ENCODE measurements at regions not wholly inside any gene's neighbourhood (a gene's known extent, or its start where the extent isn't known, plus 50 kb on each side); places are given as distances from the start of the nearest gene placed in this dataset.

DNA sequence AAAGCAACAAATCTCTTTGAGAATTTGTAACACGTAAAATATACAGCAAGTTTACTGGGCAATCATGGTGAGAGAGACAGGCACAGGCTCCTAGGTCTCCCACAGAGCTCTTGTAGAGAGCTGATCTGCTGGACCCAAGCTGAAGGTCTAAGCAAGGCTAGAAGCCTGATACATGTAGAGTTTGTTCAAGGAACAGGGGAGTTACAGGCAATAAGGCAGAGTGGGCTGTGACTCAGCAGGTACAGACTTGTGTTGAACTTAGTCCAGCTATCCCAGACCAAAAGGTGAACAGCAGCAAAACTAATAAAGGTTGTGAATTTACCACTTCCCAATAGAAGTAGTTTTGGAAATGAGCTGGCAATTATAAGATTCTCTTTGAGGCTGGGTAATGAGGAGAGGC, 273.6 kb downstream of the GRIN2B start:
- DNase-seq (ENCODE audit: extremely low read depth in 1 of 11, low read depth in 9 of 11, low spot score in 4 of 11) = no peak

DNA sequence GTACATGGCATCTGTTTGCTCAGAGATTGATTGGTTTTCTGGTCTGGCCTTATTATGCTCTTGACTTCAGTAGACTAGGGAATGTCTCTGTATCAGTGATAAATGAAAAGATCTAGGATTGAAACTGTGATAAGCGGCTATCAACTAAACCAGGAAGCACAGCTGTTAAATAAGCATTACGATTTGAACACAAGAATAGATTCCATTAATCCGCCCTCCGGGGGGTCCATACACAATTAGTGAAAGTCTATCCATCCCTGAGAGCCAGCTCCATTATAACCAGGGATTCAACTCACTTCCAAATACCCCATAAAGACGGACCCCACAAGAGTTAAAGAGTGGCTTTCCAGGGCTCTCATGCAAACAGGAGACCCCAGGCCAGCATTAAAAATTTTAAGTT, 279.0 kb downstream of the GRIN2B start:
- DNase-seq (ENCODE audit: extremely low read depth in 1 of 11, low read depth in 9 of 11, low spot score in 4 of 11) = no peak

DNA sequence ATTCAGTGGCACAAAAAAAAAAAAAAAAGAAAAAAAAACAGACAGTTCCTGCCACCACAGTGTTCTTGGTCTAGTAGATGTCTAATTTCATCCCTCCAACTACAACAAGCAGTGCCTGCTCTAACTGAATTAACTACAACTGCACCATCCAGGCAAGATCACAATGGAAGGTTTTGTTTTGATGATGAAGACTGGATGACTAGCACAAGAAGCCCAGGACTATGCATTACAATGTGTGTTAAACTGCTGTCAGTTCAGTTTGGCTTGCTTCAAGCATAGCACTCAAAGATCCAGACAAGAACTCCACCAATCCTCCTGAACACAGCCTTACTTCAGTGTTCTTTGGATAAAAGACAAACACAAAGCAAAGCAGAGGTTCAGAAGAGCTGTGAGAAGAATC, 279.9 kb downstream of the GRIN2B start:
- no peak for DNase-seq (ENCODE audit: extremely low read depth in 1 of 11, low read depth in 9 of 11, low spot score in 4 of 11)

DNA sequence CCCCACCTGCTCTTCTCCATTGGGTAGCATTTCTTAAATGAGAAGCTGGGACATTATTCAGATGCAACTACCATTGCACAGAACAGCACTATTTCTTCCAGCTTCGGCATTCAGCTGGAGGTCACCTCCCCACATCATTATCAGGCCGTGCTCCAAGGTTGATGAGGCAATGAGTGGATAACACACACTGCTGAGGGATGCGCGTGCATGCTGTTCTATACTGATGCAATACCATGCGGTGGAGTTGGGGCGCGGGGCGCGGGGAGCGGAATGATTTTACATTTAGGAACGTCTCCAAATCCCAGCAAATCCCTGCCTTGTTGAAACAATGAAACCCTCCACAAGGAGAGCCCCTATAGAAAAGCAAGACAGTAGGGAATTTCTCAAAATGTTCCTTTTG, 283.4 kb downstream of the GRIN2B start:
- DNase-seq (ENCODE audit: extremely low read depth in 1 of 11, low read depth in 9 of 11, low spot score in 4 of 11) = no peak

DNA sequence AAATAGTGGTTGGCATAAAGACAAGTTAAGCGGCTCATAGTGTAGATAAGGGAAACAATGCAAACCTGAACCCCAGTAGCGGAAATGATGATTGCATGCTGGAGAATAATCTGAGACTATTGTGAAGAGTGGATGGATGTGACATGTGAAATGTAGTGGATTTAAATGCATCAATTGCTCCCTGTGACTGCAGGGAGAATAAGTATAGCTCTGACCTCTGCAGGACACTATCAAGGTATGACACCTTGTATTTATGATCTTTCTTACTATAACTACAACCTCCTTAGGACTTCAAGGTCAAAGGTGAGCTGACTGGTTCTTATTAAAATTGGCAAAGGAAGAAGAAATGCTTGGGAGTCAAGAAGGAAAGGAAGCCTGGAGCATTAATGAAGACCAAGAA, 285.6 kb downstream of the GRIN2B start:
- DNase-seq (ENCODE audit: extremely low read depth in 1 of 11, low read depth in 9 of 11, low spot score in 4 of 11) = no peak

DNA sequence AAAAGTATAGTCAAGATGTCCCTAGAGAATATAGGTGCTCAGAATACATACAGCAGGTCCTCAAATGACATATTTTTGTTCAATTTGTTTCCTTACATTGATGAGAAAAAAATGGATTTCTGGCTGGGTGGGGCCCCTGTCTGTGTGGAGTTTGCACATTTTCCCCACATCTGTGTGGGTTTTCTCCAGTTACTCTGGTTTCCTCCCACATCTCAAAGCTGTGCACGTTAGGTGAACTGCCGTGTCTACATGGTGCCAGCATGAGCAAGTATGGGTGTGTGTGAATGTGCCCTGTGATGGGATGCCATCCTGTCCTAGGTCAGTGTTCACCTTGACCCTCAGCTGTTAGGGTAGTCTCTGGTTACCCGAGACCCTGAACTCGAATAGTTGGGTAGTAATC, 289.1 kb downstream of the GRIN2B start:
- DNase-seq (ENCODE audit: extremely low read depth in 1 of 11, low read depth in 9 of 11, low spot score in 4 of 11) = no peak

DNA sequence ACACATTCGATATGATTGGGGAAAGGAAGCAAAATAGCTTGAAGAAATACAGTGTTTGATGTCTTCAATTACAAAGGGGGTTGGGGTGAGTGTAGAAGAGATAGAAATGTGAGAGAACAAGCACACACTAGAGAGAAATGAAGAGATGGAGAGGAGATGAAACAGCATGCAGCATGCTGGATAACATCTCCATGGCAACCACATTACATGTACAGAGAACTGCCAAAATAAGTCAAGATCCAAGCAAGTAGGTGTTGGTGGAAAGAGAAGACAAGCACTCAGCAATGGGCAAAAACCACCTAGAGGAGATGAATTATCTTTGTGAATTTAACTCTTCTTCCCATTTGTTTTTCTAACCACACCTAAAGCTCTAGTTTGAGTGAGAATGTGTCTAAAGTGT, 289.8 kb downstream of the GRIN2B start:
- DNase-seq (ENCODE audit: extremely low read depth in 1 of 11, low read depth in 9 of 11, low spot score in 4 of 11) = no peak

DNA sequence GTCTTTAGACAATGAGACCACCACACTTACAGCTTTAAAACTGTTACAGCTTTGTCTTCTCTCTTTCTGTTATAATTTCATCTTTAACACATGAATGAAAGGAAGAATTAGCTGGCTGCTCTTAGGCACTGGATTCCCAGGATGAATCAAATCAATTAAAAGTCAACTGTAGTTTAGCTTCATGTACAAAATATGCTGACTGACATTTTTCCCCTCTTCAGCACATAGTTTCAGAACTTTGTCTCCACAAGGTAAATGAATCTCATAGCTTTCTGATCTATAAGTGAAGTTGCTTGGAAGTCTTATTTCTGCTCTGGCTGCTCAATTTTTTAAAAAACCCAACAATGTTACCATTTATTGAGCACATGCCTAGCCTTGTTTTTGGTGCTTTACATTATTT, 293.8 kb downstream of the GRIN2B start:
- no peak for DNase-seq (ENCODE audit: extremely low read depth in 1 of 11, low read depth in 9 of 11, low spot score in 4 of 11)

DNA sequence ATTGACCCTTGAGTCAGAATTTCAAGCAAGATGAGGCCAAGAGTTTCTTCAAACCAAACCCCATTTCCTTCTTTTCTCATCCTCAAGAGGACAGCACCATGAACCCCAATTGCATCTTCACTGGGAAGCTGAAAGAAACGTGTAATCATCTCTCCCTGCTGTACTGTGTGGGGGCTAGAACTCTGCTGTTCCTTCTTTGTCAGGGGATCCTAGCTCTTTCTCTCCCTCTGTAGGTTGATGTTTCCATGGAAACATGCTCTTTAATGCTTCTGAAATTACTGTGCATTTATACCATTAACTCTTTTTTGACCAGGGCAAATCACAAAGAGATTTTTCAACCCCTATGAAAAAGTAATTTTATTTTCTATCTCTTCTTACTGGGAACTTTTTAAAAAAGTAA, 295.1 kb downstream of the GRIN2B start:
- no peak for DNase-seq (ENCODE audit: extremely low read depth in 1 of 11, low read depth in 9 of 11, low spot score in 4 of 11)

DNA sequence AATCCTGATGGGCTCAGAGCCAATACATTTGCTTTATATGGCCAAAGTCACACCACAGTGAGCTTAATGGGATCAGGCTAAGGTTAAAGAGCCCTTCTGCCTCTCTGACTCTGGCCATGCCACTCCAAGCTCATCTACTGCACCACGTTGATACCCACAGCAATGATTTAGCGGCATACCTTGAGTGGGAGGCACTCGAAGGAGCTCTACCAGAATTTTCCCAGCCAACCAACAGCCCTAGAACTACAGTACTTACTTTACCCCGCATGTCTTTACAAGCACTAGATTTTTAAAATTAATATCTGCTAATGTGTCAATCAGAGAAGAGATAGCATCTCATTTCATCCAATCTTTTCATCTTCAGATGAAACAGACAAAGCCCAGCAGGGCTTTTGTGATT, 300.5 kb downstream of the GRIN2B start:
- no peak for DNase-seq (ENCODE audit: extremely low read depth in 1 of 11, low read depth in 9 of 11, low spot score in 4 of 11)

DNA sequence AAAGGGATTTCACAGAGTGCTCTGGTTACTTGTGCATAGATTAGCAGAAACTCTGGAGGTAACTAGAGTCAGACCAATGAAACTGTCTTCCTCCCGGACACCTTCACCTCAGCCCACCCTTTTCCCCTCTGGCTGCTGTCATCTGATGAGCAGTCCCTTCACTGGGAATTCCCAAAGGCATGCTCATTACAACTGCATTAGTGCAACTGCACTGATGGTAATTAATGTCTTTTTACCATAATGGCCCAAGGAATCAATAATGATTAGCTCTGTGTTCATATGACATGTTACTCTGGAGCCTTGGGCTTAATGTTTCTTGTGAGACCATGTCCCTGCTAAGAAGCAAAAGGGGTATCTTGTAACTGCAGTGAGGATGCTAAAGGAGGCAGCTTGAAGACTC, 304.5 kb downstream of the GRIN2B start:
- no peak for DNase-seq (ENCODE audit: extremely low read depth in 1 of 11, low read depth in 9 of 11, low spot score in 4 of 11)

DNA sequence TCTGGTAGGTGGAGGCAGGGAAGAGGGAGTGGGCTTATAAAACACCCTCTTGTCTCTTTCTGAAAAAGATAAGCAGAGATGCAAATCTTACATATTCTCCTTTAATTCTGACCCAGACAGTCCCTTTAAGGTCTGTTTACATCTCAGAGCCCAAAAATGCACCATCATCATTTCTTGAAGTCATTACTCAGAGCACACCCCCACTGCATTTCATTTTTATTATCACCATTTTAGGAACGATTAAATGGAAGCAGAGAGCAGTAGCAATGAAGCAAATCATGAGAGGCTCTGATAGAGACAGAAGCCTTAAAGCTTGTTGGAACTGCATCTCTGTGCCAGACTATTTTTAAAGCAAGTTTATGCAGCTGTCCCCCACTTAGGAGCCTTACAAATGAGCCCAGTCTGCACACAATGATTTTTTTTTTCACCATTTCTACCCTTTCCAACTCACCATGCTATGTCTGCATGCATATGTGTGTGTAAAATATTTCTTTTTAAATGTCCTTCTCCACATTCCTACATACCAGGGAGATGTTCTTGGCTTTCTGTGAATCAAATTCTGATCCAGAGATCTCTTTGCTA, 311.0 kb downstream of the GRIN2B start:
- DNase-seq (ENCODE audit: extremely low read depth in 1 of 11, low read depth in 9 of 11, low spot score in 4 of 11) = no peak

DNA sequence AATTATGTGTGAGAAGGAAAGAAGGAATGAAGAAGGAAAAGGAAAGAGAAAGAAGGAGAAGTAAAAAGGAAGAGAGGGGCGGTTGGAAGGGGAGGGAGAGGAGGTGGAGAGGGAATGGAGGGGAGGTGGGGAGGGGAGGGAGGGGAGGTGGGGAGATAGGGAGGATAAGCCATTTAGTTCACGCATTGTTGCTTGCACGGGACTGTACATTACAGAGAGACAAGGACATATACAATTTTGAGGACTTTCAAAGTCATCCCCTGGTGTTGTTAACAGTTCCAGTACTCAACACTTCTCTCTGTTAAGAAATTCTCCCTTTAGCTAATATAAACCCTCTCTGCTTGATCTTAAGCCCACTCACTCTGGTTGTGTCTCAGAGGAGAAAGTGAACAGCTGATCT, 312.5 kb downstream of the GRIN2B start:
- no peak for DNase-seq (ENCODE audit: extremely low read depth in 1 of 11, low read depth in 9 of 11, low spot score in 4 of 11)

DNA sequence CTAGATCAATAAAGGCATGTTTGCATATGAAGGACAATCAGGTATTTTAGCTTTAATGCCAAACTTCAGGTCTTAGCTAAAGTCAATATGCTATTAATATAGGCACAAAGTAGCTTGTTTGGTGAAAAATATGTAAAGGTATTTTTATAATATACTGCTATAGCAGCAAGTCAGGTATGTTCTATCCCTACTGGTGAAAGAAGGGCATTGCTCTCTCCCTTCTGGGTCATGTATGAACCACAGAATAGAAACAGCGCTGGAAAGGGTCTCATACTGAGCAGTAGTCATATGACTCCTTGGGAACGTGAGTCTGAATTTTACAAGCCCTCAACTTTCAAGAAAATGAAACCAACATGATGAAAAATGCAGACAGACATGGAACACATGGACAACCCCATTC, 314.6 kb downstream of the GRIN2B start:
- no peak for DNase-seq (ENCODE audit: extremely low read depth in 1 of 11, low read depth in 9 of 11, low spot score in 4 of 11)

DNA sequence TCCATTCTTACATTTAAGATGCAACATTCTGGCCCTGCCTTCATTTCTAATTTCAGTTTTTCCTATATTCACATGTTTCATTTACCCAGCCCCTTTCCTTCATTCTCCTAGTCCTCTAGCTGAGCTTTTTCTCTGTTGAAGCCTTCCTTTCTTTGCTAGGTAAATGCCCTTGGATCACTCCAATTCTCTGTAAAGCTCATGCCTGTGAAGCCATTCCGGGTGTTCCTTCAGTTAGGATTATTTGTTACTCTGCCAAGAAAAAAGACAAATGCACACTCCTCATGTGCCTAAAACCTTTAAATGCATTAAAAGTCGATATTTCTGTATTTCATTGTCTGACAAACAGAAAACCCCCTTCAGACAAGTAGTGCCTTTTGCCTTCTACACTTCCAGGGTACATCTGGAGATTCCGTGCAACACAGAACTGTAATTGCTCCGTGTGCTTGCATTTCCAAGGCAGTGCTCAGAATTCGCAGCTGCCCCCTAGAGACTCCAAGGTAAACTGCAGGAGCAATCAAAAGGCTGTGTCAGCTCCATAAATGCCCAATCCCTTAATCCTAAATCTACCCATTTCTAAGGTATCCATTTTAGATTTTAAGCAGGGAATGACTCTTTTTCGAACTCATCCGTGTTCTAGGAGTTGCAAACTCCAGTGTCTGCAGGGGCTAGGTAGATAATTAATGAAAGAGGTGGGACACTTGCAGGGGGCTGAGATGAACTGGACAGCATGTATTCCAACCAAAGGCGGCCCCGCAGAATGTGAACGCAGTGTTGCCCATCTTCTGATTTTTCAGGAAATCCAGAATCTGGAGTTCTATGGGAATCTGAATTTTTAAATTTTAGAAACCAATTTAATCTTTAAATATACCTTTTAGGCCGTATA, 320.2 kb downstream of the GRIN2B start:
- DNase-seq (ENCODE audit: extremely low read depth in 1 of 11, low read depth in 9 of 11, low spot score in 4 of 11) = peak; percentile 8 to 56 (median 33)

DNA sequence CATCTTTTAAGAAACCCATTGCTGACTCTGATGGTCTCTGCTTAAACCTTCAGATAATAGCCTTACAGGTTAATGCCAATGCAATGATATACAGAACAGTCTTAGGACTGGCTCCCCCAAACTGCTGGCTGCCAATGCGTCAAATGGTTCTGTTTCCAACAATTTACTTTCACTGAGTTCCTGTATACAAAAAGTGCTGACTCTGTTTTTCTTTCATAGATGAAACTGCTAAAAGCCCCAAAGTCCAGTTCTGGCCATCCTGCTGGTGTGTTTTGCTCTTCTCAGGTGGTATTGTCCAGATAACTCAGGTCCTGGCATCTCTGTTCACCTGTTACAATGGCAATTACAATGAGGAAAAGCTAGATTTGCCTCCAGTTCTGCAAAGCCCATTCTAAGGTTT, 326.9 kb downstream of the GRIN2B start:
- no peak for DNase-seq (ENCODE audit: extremely low read depth in 1 of 11, low read depth in 9 of 11, low spot score in 4 of 11)

DNA sequence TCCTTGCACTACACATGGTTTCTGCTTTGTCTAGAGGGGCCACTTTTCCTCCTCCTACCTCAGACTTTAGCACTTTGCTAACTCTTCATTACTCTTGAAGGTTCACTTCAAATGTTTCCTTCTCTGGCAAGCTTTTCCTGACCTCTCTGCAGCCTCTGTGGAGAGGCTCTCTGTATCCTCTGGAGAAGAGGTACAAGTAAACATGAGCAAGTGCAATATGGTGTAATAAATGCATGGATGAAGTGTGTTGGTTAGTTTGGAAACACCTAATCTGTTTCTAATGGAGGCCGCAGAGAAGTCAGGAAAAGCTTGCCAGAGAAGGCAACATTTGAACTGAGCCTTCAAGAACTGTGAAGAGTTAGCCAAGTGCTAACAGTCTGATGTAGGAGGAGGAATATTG, 329.3 kb downstream of the GRIN2B start:
- DNase-seq (ENCODE audit: extremely low read depth in 1 of 11, low read depth in 9 of 11, low spot score in 4 of 11) = no peak

DNA sequence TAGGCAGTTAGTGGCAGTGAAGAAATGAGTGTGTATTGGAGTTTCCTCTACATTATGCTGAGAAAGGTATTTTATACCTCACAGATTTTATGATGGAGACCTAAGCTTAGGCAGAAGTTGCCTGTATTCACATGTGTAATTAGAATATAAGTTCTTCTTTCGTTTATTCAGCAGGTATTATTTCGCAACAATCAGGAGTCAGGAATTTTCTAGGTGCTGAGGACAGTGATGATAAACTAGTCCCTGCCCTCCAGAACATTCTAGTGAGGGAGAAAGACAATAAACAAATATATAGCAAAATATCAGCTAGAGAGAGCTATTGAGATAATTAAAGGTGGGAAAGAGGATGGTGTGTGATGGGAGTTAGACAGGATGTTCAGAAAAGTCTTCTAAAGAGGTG, 345.7 kb downstream of the GRIN2B start:
- DNase-seq (ENCODE audit: extremely low read depth in 1 of 11, low read depth in 9 of 11, low spot score in 4 of 11) = no peak

DNA sequence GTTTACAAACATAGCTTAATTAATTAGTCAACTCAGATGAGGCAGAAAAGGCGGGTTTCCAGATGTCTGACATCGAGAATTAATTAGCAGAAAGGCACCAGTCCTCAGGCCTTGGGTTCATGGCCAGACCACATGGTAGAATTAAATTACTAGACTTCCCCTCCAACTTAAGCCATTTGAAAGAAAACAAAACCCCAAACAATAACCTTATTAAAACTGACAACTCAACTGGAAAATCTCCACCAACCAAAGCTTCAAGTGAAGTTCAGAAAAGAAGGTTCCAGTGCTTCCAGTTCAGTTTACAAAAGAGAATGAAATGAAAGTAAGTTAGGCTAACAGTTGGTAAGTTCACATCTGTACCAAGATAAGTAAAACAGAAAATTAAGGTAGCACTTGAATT, 349.5 kb downstream of the GRIN2B start:
- DNase-seq (ENCODE audit: extremely low read depth in 1 of 11, low read depth in 9 of 11, low spot score in 4 of 11) = no peak

DNA sequence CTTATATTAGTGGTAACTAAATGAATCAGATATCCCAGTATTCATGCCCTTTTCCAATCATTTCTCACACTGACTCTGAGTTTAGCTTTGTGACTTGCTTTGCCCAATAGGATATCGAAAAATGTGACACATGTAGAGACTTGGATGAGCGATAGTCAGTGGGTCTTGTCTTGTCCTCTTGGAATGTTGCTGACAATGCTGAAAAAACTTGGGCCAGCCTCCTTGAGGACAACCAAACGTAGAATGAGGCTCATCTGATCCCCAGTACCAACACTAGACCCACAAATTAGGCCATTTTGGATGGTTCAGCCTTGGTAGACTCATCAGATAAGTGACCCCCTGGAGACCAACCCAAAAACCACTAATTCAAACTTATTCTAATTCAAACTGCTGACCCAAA, 351.0 kb downstream of the GRIN2B start:
- DNase-seq (ENCODE audit: extremely low read depth in 1 of 11, low read depth in 9 of 11, low spot score in 4 of 11) = no peak

DNA sequence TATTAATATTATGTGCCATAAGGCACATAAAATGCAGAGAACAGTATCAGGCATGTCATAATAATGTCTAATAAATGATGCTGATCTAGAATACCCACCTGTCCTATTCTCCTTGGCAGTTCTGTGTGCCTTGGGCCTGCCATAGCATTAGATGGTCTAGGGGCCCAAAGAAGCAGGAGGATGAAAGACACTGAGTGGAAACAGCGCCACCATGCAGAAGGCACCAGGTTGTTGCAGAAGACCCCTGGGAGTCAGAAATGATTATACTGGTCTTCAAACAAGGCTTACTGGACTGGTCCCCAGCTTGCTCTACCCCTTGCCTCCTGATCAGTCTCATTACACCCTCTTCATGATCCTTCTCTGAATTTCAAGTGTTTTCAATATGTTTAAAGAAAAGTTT, 353.3 kb downstream of the GRIN2B start:
- DNase-seq (ENCODE audit: extremely low read depth in 1 of 11, low read depth in 9 of 11, low spot score in 4 of 11) = no peak
